ENCODE measurements at regions not wholly inside any gene's neighbourhood (a gene's known extent, or its start where the extent isn't known, plus 50 kb on each side); places are given as distances from the start of the nearest gene placed in this dataset.

DNA sequence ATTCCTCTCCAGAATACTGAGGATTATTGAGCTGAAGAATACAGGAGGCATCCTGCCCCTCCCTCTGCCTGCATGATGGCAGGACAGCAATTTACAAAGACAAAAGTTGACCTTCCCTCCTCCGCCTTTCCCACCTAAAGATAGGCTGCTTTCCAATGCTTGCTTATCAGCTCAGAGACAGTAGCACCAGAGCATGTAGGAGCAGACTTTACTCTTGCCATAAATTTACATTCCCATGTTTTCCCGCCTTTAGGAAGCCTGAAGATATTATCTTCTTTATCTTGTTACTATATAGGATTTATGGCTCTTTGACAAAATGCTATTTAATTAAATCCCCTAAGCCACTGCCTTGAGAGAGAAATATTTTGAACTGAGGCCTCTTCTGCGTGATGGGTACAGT lies 135.6 kb upstream of the HNMT start:
- TF ChIP-seq MXI1 (IDR thresholded peaks at IDR 0.05; ENCODE audit: borderline replicate concordance, low read depth, low read length) = no peak
- no peak for TF ChIP-seq CTCF (conservative IDR thresholded peaks at IDR 0.05; ENCODE audit: low read depth, low read length)
- no peak for TF ChIP-seq RFX5 (IDR thresholded peaks at IDR 0.05; ENCODE audit: low read depth, low read length)
- TF ChIP-seq POLR2A (IDR thresholded peaks at IDR 0.05; ENCODE audit: low read depth, low read length) = no peak
- no peak for TF ChIP-seq CHD1 (IDR thresholded peaks at IDR 0.05; ENCODE audit: low read depth, low read length)
- TF ChIP-seq RAD21 (IDR thresholded peaks at IDR 0.05; ENCODE audit: low read length) = no peak
- TF ChIP-seq USF2 (IDR thresholded peaks at IDR 0.05; ENCODE audit: low read depth, low read length) = no peak

Data from IMR-90 (cell line).